NCI-H510A treated with DMSO at 0.1 percent for 48 hours (cell line): ENCODE measurements at regions not wholly inside any gene's neighbourhood (a gene's known extent, or its start where the extent isn't known, plus 50 kb on each side); places are given as distances from the start of the nearest gene placed in this dataset.
"Not testable (repeated sequence)": the region's sequence is repeated elsewhere in the genome, so short reads cannot be mapped to it uniquely, and the experiment has no call there.

Experiments
- DNase-seq: peaks from one replicate; lab custom pipeline; 2025; lab: John Stamatoyannopoulos, UW

DNA sequence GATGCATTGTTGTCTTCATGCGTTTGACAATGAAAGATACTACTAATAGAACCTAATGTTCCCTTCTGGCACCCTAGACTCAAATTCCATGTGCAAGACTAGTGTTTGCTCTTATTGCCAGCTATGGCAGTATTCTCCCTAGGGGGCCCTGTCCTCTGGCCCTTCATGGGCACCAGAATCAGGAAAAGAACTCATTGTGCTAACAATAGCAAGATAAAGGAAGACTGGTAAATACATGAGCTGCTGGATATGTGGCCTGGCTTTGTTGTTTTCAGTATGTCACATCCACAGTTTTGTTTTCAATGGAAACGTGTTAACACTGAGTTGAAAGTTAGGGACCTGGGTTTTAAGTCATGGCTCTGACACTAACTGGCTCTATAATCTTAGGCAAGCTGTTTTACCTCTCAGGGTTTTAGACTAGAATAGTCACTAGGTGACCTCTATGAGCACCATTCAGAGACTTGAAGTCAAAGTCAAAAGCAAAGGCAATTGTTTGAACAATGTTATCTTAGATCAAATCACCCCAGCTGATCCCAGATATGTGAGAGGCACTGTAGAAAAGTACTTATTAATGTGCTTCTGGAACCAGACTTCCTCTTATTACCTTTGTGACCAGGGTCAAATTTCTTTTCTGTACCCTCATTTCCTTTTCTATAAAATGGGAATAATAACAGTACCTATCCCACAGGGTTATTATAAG lies 253.7 kb upstream of the DIAPH2 start:
- DNase-seq: no peak

DNA sequence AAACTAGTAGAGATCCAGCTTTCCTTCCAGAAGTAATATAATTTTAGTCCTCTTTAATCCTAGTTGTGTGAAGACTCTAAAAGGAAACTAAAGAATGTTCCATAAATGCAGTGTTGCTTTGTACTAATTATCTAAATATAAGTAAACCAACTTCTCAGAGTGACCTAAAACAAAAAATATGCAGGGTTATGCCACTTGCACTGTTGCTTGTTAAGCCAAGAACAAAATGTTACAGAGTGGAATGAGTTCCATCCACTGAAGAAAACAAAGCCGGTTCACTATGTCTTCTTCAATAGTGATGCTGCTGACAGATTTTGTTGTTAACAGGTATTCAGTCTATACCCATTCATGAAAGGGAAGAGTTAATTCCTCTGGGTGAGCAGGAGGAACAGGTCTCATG lies 252.0 kb upstream of the DIAPH2 start:
- no peak for DNase-seq

DNA sequence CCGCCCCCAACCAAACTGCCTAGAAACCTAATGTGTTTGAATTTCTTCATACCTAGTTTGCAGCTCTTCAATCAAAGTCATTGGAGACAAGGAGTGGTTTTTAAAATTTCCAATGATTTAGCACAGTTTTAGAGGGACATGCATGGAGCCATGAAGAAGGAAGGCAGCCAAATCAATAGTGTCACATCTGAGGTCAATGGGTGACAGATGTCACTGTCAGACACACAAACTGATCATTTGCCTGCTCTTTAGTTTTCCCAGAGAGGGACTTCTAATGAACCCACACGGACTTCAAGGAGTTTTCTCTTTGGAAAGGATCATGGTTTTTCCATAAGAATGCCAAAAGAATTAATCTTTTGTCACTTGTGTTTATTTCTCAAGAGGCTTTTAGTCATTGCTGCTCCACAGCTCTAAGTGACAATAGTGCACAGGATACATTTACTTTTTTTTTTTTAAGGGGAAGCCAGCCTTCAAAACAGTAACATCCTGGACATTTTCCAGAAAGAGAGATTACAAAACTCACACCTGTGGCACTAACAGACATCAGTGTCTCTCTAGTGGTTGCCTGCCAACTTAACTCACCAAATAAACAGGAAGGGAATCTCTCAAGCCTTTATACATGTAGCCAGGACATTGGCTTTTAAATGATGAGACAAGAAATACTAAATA lies 251.1 kb upstream of the DIAPH2 start:
- DNase-seq: no peak

DNA sequence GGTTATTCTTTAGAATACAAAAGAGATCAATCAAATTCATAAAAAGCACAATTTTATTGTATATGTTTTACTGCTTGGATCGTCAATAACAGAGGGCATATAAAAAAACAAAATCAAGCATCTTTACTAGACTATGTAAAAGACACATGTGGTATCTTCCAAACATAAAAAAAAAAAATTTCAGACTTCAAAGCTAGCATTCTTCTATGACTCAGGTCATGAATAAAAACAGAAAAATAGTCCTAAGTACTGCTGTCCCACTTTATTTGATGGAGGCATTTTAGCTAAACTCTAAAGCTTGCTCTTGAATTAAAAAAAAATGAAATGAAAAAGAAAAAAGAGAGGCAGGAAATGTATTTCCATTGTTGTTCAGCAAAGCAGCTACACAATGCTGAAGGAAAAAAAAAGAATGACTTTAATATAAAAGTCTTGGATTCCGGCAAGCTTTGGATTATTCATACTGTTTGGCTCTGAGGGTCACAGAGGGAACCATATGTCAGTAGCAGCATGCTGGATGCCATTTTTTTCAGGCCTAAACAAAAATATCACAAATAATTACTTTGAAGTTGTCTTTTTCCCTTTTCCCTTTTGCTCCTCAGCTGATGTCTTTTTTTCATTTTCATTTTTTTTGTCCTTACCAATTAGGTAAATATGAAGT lies 249.1 kb upstream of the DIAPH2 start:
- no peak for DNase-seq

DNA sequence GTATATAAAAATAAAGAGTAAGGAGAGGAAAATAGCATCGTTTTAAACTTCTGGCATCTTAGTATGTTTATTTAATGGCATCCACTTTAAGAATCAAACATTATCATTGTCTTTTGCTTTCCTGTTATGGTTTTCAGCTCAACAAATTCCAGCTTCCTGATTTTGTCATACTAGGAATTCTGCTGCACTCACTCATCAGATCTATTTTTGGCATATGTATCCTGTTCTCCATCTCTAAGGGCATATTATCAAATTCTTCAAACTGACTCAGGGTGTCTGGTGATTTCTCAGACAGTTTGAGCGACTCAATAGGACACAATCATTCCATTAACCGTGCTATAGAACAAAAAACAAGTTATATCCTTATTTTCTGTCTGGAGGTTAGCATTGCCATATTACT lies 248.5 kb upstream of the DIAPH2 start:
- no peak for DNase-seq

DNA sequence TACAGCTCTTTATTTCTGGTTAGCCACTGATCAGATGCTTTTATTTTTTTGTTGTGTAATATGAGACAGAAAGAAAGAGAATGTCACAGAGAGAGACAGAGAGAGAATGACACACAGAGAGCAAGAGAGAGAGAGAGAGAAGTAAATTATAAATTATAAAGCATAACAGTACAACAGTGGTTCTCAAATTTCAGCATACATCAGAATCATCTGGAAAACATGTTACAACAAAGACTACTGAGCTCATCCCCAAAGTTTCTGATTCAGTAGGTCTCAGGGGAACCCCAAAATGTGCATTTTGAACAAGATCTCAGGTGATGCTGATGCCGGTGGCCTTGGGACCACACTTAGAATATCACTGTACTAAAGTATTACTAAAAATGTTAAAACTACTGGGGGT lies 245.8 kb upstream of the DIAPH2 start:
- DNase-seq: no peak

DNA sequence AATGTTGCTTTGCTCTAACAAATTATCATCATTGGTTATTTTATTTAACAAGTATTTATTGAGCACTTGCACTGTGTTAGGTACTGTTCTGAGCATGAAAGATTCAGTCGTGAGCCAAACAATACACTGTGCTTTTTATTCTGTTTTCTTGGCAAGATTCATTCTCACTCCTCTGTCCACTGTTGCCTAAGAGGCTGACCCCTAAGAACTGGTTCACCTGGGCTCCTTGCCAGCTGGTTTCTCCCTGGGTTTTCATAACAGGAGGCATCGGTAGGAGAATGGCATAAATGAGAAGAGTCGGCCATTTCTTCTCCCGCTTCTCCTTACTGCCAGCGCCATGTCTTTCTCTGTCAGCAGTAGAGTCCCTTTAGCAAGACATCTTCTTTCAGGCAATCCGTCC lies 243.7 kb upstream of the DIAPH2 start:
- DNase-seq: no peak

DNA sequence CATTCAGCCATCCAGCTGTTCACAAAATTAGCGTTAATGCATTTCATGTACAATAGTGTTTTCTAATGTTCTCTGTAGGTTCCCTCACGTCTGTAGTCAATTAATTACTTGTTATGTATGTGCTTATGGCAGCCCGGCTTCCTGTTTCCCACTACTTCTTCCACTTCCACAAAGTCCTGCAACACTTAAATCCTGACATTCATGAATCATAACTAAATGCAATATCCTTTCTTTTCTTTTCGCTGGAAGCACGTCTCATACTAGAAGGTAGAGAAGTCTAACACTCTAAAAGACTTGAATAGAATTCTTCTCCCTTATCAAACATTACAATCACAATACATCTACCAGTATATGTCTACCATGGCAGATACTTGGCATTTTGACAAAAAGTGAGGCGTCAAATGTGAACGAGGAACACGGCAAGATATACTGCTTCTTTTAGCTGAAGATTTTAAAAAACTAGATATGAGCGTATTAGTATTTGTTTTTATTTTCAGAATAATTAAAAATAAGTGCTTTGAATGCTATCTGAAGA lies 239.0 kb upstream of the DIAPH2 start:
- DNase-seq: no peak

DNA sequence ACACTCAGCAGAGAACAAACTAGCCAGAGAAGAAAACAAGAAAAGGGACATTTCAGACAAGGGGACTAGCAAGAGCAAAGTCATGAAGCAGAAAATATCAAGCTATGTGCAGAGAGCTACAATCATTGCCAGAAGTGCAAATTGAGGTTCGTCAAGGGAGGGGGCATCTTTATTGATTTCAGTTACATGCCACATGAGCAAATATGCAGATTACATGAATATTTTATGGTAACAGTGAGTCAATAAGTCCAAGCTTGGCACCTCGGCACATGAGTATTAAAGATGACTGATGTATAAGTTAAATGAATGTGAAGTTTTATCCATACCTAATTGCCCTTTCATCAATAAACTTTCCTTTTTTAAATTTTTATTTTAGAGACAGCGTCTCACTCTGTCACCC lies 238.1 kb upstream of the DIAPH2 start:
- DNase-seq: no peak

DNA sequence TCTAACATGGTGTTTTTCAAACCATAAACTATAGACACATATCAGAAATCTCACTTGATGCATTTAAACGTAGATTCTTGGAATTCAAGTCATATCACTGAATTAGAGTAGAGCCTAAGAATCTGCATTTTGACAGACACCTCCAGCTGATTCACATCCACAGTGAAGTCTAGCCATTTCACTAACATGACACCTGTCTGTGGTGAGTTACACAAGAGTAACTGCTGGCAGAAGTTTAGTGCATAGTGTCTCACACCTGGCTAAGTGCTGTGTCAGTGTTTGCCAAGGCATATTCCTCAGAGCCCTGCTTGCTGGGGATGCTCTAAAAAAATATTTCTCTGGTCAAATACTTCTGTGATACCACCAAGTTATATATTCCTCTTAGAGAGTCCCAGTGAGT lies 237.5 kb upstream of the DIAPH2 start:
- no peak for DNase-seq

DNA sequence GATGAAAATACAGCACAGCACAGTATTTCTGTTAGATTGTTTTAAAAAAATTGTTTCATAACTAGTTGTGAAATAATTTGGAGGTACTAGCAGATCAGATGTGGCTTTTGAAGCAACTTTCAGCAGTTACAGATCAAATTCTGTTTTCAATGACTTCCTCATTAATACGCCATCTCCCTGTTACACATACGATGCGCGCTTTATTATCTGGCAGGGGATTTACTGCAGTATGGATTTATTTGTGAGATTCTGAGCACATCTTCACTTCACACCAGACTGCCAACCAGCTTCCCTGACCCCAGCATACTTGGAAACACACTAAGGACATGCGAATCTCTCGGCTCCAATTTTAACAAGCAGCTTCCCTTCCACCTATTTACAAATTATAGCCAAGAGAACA lies 235.5 kb upstream of the DIAPH2 start:
- DNase-seq: no peak

DNA sequence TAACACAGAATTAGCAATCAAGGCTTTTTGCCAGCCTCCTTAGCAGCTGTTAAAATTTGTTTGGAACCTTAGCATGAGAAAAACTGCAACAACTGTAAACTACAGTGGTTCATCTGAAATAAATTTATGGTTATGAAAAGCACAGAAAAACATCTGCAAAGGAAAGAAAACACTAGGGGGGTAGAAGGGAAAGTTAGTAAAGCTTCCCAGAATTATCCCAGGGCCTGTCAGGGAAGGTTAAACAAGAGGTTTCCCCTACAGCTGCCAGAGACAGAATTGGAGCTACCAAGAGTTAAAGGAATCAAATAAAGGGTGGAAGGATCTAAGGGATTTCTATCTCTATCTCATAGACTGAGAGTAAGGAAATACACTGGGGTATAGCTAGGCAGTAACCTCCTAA lies 234.7 kb upstream of the DIAPH2 start:
- no peak for DNase-seq

DNA sequence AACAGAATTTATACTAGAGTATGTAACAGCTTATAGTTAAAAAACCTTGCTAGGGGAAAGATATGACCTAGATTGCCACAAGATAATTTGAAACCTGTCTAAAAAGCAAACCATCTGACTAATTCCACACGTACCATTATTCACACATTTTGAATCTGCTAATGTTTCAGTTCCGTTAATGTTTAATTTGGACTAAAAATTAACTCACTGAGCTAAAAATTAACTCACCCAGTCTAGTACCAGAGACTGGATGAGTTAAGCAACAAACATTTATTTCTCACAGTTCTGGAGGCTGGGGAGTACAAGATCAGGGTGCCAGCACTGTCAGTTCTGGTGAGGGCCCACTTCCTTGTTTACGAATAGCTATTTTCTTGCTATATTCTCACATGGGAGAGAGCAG lies 231.5 kb upstream of the DIAPH2 start:
- no peak for DNase-seq

DNA sequence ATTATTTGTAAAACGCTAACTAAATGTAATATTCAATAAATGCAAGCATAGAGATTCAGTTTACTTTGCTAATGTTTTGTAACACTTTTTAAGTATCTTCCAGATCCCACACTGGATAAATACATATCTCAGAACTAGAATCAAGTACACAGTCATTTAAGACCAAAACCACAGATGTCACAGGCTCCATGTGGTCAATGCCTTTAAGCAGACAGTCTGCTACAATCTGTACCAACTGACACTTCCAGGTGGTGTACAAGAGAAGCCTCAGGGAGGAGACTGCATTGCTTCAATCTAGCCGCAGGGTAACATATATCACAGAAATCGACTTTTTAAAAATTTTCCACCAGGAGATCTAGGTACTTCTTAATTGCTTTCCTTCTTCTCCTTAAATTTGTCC lies 229.6 kb upstream of the DIAPH2 start:
- no peak for DNase-seq

DNA sequence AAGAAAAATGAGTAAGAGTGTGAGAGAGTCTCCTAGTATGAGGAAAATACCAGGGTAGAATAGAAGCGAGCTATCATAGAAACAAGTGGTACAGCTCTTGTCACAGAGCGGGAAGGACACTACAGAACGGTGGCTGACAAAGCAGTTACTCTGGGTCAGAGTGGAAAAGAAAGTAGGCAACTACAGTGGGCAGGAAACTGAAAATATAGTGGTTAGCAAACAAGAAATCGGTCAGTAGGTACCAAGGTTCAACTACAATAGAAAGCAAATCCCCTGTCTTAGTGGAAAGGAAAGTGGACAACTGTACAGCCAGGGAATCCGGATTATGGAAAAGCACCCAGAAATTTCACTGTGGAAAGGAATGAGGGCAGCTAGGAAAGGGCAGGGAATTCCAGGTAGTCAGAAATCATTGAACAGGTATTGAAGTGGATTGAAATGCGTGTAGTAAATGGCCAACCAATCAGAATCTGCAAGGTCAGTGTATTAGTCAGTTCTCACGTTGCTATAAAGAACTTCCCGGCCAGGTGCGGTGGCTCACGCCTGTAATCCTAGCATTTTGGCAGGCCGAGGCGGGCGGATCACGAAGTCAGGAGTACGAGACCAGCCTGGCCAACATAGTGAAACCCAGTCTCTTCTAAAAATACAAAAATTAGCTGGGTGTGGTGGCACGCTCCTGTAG lies 219.6 kb upstream of the DIAPH2 start:
- no peak for DNase-seq

DNA sequence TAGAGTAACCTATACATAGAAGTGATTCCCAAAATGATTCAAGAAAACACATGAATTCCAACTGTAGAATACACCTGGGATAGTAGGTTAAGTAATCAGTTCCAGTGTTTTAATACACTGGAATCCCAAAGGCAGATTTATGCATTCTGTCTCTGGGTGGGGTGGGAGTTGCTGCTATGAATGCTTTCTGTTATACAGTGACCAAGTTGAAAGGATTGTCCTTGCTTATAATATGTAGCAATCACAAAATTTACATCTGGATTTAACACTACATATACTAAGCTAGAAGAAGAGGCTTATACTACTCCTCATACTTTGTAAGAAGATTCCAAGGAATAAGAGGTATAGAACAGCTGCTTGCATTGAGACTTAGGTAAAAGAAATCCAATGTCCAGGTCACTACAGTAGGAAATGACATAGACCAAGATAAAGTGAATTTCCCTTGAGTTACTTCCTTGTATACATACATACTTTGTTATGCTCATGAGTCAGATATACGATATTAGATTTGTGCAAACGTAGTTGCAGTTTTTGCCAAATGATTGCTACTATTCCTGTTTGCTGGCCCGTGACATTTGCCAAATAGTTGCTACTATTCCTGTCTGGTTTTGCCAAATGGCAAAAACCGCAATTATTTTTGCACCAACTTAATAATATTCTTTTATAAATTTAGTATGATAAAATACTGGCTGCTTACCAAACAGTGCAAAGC lies 210.5 kb upstream of the DIAPH2 start:
- no peak for DNase-seq

DNA sequence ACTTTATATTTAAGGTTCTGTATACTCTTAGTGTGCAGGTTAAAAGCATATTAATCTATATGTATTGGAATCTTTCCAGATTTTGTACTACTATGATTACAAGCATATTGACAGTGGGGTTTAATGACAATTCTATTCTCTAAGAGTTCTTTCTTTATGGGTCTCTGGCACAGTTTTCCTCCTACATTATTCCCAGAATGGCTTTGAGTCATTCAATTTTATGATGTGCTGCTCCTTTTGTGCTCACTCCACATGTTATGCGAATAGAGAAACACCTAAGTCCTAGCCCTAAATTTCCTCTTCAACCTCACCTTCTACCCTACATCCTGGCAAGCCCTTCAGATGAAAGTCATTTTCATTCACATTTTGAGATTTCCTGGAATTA lies 209.9 kb upstream of the DIAPH2 start:
- DNase-seq: no peak

DNA sequence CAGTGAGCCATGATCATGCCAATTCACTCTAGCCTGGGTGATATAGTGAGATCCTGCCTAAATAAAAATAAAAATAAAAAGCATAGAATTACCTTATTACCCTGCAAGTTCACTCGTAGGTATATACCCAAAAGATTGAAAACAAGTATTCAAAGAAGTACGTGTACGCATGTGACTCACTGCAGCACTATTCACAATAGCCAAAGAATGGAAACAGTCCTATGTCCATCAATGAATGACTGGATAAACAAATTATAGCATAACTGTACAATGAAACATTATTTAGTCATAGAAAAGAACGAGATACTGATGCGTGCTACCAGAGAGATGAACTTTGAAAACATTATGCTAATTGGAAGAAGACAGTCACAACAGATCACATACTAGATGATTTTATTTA lies 204.6 kb upstream of the DIAPH2 start:
- DNase-seq: no peak

DNA sequence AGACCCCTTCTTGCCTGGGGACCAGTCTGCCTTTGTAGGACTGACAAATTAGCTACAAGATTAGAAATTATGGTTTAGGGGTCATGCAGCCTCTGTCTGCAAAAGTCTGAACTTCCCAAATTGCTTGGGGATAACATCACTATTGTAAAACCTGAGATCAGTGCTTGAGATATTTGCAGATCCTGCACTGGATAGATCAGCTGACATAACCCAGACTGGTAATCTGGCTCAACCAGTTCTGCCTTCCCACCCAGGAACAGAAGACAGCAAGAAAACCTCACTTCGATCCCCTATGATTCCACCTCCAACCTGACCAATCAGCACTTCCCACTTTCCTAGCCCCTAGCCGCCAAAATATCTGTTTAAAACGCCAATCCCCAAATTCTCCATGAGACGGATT lies 202.8 kb upstream of the DIAPH2 start:
- DNase-seq: no peak

DNA sequence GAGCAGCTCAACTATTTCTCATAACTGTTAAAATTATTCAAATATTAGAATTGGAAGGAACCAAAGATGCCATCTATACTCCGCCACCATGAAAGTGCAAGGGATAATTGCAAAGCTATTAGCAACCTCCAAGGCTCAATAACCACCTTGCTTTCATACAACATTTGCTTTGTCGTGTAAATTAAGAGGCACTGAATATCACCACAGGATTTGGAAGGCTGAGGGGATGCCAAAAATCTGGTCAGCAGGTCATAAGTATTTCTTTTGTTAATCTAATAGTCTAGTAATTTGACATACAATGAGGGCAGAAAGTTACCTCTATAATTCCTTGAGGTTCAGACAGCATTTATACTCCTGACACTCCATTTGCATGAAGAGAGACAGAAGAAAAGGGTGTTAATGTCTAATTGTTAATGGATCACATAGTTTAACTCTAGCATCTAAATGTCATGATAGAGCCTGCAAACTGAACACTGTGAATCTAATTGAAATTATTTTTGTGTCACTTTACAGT lies 200.9 kb upstream of the DIAPH2 start:
- DNase-seq: no peak

DNA sequence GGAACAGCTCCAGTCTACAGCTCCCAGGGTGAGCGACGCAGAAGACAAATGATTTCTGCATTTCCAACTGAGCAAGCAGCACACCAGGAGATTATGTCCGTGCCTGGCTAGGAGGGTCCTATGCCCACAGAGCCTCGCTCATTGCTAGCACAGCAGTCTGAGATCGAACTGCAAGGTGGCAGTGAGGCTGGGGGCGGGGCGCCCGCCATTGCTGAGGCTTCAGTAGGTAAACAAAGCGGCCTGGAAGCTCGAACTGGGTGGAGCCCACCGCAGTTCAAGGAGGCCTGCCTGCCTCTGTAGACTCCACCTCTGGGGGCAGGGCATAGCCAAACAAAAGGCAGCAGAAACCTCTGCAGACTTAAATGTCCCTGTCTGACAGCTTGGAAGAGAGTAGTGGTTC lies 198.0 kb upstream of the DIAPH2 start:
- DNase-seq: not testable (repeated sequence)

DNA sequence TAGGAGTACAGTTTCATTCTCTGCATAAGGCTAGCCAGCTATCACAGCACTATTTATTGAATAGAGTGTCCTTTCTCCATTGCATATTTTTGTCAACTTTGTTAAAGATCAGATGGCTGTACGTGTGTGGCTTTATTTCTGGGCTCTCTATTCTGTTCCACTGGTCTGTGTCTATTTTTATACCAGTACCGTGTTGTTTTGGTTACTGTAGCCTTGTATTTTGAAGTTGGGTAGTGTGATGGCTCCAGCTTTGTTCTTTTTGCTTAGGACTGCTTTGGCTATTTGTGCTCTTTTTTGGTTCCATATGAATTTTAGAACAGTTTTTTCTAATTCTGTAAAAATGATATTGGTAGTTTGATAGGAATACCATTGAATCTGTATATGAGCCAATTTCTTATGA lies 182.1 kb upstream of the DIAPH2 start:
- no peak for DNase-seq
